ENCODE measurements at regions not wholly inside any gene's neighbourhood (a gene's known extent, or its start where the extent isn't known, plus 50 kb on each side); places are given as distances from the start of the nearest gene placed in this dataset.

DNA sequence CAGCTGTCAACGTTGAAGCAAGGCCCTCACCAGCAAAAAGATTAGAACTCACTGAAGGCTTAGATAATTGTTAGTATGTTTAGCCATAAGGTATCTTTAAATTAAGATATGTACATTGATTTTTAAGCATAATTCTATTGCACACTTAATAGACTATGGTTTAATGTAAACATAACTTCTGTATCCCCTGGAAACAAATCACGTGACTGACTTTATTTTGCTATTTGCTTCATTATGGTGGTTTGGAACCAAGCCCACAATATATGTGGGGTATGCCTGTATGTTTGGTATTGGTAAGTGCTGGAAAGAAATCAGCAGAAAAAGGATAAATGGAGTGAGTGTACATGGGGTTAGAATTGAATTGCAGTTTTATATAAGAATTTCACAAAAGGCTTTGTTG, 111.9 kb downstream of the NMUR2 start:
- no peaks in the 10 kb centered on the region for H3K9me3 ChIP-seq (ENCODE audit: control insufficient read depth, low read length, poor library complexity, severe bottlenecking)
- H3K27ac Mint-ChIP-seq: no peak overlapping the region
- ATAC-seq (no peak), DNase-seq (no peak)
- H3K36me3 Mint-ChIP-seq (ENCODE audit: low read depth): peaks cover 2% of the 10 kb centered on the region
- H3K27me3 Mint-ChIP-seq: no peaks in the 10 kb centered on the region
- no peak overlapping the region for H3K4me3 Mint-ChIP-seq
- no peaks in the 10 kb centered on the region for H3K4me1 Mint-ChIP-seq

- ATAC-seq: no peak
- no peaks in the 10 kb centered on the region for H3K9me3 ChIP-seq (ENCODE audit: control insufficient read depth, low read length, poor library complexity, severe bottlenecking)
- H3K27ac Mint-ChIP-seq: no peak overlapping the region
- H3K4me3 Mint-ChIP-seq: no peak overlapping the region
- H3K36me3 Mint-ChIP-seq (ENCODE audit: low read depth): peaks cover 2% of the 10 kb centered on the region
- H3K4me1 Mint-ChIP-seq: no peaks in the 10 kb centered on the region
- DNase-seq: no peak
- peaks cover 6% of the 10 kb centered on the region for H3K27me3 Mint-ChIP-seq
These were observed 114.9 kb downstream of the NMUR2 start for GRCh38 chr5:152290181-152290580.

DNA sequence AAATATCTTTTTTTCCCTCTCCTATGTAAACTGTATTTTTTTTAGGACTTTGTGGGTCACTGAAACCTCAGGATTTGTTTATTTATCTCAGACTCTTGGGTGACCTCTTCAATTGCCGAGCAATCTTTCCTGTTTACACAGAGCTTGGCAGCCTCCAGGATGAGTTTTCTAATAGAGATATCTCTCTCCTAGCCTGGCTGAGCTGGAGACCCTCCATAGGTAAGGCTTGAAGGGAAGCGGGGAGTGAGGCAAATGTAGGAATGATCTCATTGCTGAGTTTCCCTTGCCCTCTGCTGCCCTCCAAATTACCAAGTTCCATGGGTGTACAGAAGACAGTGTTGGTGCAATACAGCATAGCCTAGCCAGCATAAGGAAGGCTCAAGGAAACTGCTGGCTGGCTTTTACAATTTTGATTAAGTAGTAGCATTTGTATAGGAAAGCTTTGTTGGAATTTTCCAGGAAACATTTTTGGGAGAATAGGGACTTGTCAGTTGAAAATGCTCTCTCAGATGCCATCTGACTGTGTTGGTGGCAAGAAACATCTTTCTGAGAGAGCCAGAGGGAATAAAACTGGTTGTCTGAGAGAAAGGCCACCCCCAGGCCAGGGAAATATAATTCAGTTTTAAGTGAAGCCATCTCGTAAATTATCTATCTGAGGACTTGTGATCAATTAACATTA, 116.0 kb downstream of the NMUR2 start:
- Mint-ChIP-seq H3K27ac (no peak overlapping the region), H3K36me3 (ENCODE audit: low read depth) (peaks cover 2% of the 10 kb centered on the region)

GRCh38 chr5:152288499-152288898, 116.6 kb downstream of the NMUR2 start:
- Mint-ChIP-seq H3K4me3 (no peak overlapping the region), H3K4me1 (no peaks in the 10 kb centered on the region), H3K27me3 (peaks cover 12% of the 10 kb centered on the region), H3K27ac (no peak overlapping the region), H3K36me3 (ENCODE audit: low read depth) (peaks cover 2% of the 10 kb centered on the region)
- no peaks in the 10 kb centered on the region for H3K9me3 ChIP-seq (ENCODE audit: control insufficient read depth, low read length, poor library complexity, severe bottlenecking)
- DNase-seq (no peak), ATAC-seq (no peak)

More for the DNA sequence above, 116.0 kb downstream of the NMUR2 start:
- H3K9me3 ChIP-seq (ENCODE audit: control insufficient read depth, low read length, poor library complexity, severe bottlenecking): no peaks in the 10 kb centered on the region
- ATAC-seq: no peak
- DNase-seq: no peak
- peaks cover 8% of the 10 kb centered on the region for H3K27me3 Mint-ChIP-seq
- no peaks in the 10 kb centered on the region for H3K4me1 Mint-ChIP-seq
- H3K4me3 Mint-ChIP-seq: no peak overlapping the region

GRCh38 chr5:152285764-152286163, 119.3 kb downstream of the NMUR2 start:
- DNase-seq (no peak), ATAC-seq (no peak)
- H3K36me3 Mint-ChIP-seq (ENCODE audit: low read depth): peaks cover 2% of the 10 kb centered on the region
- H3K4me3 Mint-ChIP-seq: no peak overlapping the region
- H3K27me3 Mint-ChIP-seq: peaks cover 12% of the 10 kb centered on the region
- H3K9me3 ChIP-seq (ENCODE audit: control insufficient read depth, low read length, poor library complexity, severe bottlenecking): no peaks in the 10 kb centered on the region
- no peak overlapping the region for H3K27ac Mint-ChIP-seq
- H3K4me1 Mint-ChIP-seq: no peaks in the 10 kb centered on the region

DNA sequence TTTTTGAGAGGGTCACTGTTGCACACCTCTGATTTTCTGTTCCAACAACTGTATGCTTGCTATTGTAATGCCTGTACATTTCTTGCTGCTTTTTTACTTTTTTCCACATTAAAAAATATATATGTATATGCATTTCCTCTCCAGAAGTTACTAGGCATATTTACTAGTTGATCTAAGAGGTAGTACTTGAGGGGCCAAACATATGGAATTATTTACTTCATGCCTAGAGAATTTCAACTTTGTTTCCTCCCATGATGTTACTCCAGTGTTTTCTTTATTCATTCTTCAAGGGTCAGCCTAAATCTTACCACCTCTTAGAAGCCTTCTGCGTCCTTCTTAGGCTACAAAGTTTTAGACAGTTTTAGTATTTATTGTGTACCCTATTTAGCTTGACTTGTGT, 122.7 kb downstream of the NMUR2 start:
- Mint-ChIP-seq H3K4me3 (no peak overlapping the region), H3K27me3 (peaks cover 12% of the 10 kb centered on the region), H3K36me3 (ENCODE audit: low read depth) (peaks cover 2% of the 10 kb centered on the region), H3K4me1 (no peaks in the 10 kb centered on the region), H3K27ac (no peak overlapping the region)
- ATAC-seq (no peak), DNase-seq (no peak)
- no peaks in the 10 kb centered on the region for H3K9me3 ChIP-seq (ENCODE audit: control insufficient read depth, low read length, poor library complexity, severe bottlenecking)

DNA sequence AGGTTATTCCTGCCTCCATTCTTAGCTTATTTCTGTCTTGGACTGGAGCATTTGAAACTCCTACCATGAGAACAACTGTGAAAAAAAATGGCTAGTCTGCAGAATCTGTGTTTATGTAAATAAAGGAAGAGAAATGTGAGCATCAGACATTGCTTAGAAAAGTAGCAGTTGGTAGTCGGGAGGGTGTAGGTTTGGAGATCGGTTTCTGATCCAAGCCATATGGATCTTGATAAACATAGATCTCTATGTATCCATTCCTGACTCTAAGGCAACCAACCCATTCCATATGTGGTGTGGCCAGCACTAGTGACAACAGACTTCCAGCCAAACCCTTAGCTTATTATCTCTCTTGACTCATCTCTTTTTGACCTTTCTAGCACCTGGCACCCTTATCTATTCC, 127.1 kb downstream of the NMUR2 start:
- Mint-ChIP-seq H3K4me1 (peaks cover 5% of the 10 kb centered on the region), H3K36me3 (ENCODE audit: low read depth) (no peaks in the 10 kb centered on the region), H3K27me3 (peaks cover 20% of the 10 kb centered on the region), H3K27ac (no peak overlapping the region), H3K4me3 (no peak overlapping the region)
- ATAC-seq (no peak), DNase-seq (no peak)
- H3K9me3 ChIP-seq (ENCODE audit: control insufficient read depth, low read length, poor library complexity, severe bottlenecking): no peaks in the 10 kb centered on the region

GRCh38 chr5:152274224-152274623, 130.9 kb downstream of the NMUR2 start:
- DNase-seq (no peak), ATAC-seq (no peak)
- Mint-ChIP-seq H3K4me3 (no peak overlapping the region), H3K27me3 (peaks cover 23% of the 10 kb centered on the region), H3K4me1 (peaks cover 6% of the 10 kb centered on the region), H3K36me3 (ENCODE audit: low read depth) (no peaks in the 10 kb centered on the region), H3K27ac (no peak overlapping the region)
- no peaks in the 10 kb centered on the region for H3K9me3 ChIP-seq (ENCODE audit: control insufficient read depth, low read length, poor library complexity, severe bottlenecking)

DNA sequence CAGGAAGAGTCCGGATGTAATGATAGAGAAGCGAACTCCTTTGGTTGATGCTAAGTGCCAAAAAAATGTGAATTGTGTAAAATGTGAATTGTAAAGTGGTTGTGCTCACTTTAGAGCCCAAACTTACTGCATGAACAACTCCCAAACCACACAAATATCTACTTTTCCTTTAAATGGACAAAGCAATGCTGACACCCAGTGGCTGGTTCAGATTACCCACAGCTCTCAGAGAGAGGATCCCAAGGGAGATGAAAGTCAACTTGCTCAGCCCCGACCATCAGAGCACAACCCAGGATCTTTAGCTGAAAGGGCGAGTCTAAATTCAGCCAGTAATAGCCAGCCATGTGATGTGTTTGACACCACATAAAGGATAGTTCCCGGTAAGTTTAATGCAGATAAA, 133.7 kb downstream of the NMUR2 start:
- no peaks in the 10 kb centered on the region for H3K36me3 Mint-ChIP-seq (ENCODE audit: low read depth)
- H3K27ac Mint-ChIP-seq: no peak overlapping the region
- no peak overlapping the region for H3K4me3 Mint-ChIP-seq
- H3K9me3 ChIP-seq (ENCODE audit: control insufficient read depth, low read length, poor library complexity, severe bottlenecking): no peaks in the 10 kb centered on the region
- H3K4me1 Mint-ChIP-seq: peaks cover 6% of the 10 kb centered on the region
- H3K27me3 Mint-ChIP-seq: peaks cover 23% of the 10 kb centered on the region
- ATAC-seq (no peak), DNase-seq (no peak)

GRCh38 chr5:152270096-152270495, 135.0 kb downstream of the NMUR2 start:
- H3K4me1 Mint-ChIP-seq: peaks cover 6% of the 10 kb centered on the region
- H3K27me3 Mint-ChIP-seq: peaks cover 17% of the 10 kb centered on the region

GRCh38 chr5:152269533-152269932, 135.5 kb downstream of the NMUR2 start:
- no peaks in the 10 kb centered on the region for H3K36me3 Mint-ChIP-seq (ENCODE audit: low read depth)
- H3K27me3 Mint-ChIP-seq: peaks cover 22% of the 10 kb centered on the region
- H3K27ac Mint-ChIP-seq: no peak overlapping the region

More at GRCh38 chr5:152270096-152270495, 135.0 kb downstream of the NMUR2 start:
- no peak for ATAC-seq
- DNase-seq: no peak
- Mint-ChIP-seq H3K4me3 (no peak overlapping the region), H3K36me3 (ENCODE audit: low read depth) (no peaks in the 10 kb centered on the region), H3K27ac (no peak overlapping the region)
- no peaks in the 10 kb centered on the region for H3K9me3 ChIP-seq (ENCODE audit: control insufficient read depth, low read length, poor library complexity, severe bottlenecking)

GRCh38 chr5:152264645-152265254, 140.3 kb downstream of the NMUR2 start:
- Mint-ChIP-seq H3K36me3 (ENCODE audit: low read depth) (peaks cover 3% of the 10 kb centered on the region), H3K4me1 (no peaks in the 10 kb centered on the region), H3K27me3 (peaks cover 19% of the 10 kb centered on the region), H3K27ac (no peak overlapping the region), H3K4me3 (no peak overlapping the region)
- DNase-seq (no peak), ATAC-seq (no peak)
- no peaks in the 10 kb centered on the region for H3K9me3 ChIP-seq (ENCODE audit: control insufficient read depth, low read length, poor library complexity, severe bottlenecking)

More at GRCh38 chr5:152269533-152269932, 135.5 kb downstream of the NMUR2 start:
- Mint-ChIP-seq H3K4me3 (no peak overlapping the region), H3K4me1 (peaks cover 6% of the 10 kb centered on the region)
- H3K9me3 ChIP-seq (ENCODE audit: control insufficient read depth, low read length, poor library complexity, severe bottlenecking): no peaks in the 10 kb centered on the region
- DNase-seq: no peak
- no peak for ATAC-seq

DNA sequence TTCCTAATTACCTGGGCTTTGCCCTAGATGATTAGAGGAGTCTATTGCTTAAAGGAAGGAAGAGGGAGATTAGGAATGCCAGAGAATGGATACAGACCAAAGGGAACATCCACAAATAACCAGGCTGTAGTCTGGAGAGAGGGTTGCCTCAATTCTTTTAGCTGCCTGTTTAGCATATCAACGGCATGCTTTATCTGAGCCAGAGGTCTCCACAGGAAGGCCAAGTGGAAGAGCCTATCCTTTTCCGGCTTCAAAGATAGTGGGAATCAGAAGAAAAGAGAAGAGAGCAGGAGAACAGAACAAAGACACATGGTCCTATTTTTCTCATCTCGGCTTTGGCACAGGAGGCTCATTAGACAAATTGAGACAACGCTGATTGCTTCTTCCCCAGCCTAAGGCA, 142.4 kb downstream of the NMUR2 start:
- no peaks in the 10 kb centered on the region for H3K9me3 ChIP-seq (ENCODE audit: control insufficient read depth, low read length, poor library complexity, severe bottlenecking)
- H3K36me3 Mint-ChIP-seq (ENCODE audit: low read depth): peaks cover 5% of the 10 kb centered on the region
- H3K27ac Mint-ChIP-seq: no peak overlapping the region
- no peak overlapping the region for H3K4me3 Mint-ChIP-seq
- ATAC-seq (no peak), DNase-seq (no peak)
- H3K4me1 Mint-ChIP-seq: no peaks in the 10 kb centered on the region
- peaks cover 25% of the 10 kb centered on the region for H3K27me3 Mint-ChIP-seq

GRCh38 chr5:152260940-152261339, 144.1 kb downstream of the NMUR2 start:
- Mint-ChIP-seq H3K36me3 (ENCODE audit: low read depth) (peaks cover 5% of the 10 kb centered on the region), H3K27ac (no peak overlapping the region), H3K4me1 (no peaks in the 10 kb centered on the region), H3K4me3 (no peak overlapping the region), H3K27me3 (peaks cover 38% of the 10 kb centered on the region)
- ATAC-seq (no peak), DNase-seq (no peak)
- H3K9me3 ChIP-seq (ENCODE audit: control insufficient read depth, low read length, poor library complexity, severe bottlenecking): no peaks in the 10 kb centered on the region
